ENCODE measurements at regions not wholly inside any gene's neighbourhood (a gene's known extent, or its start where the extent isn't known, plus 50 kb on each side); places are given as distances from the start of the nearest gene placed in this dataset.
A peak's percentile ranks its signal among the peaks of the same experiment; 100 is the strongest.
"Not testable (repeated sequence)": the region's sequence is repeated elsewhere in the genome, so short reads cannot be mapped to it uniquely, and the experiment has no call there.

GRCh38 chr3:30305021-30305420, 301.4 kb upstream of the TGFBR2 start:
- DNase-seq, result no peak

- no peak for DNase-seq
These were observed 299.5 kb upstream of the TGFBR2 start for GRCh38 chr3:30306896-30307295.

GRCh38 chr3:30307372-30307950, 298.9 kb upstream of the TGFBR2 start:
- DNase-seq, result no peak

GRCh38 chr3:30308131-30308530, 298.3 kb upstream of the TGFBR2 start:
- no peak for DNase-seq

- no peak for DNase-seq
These were observed 296.1 kb upstream of the TGFBR2 start for GRCh38 chr3:30309961-30310954.

- DNase-seq, result peak; percentile 59
These were observed 294.6 kb upstream of the TGFBR2 start for GRCh38 chr3:30311781-30312180.

- DNase-seq, result no peak
These were observed 292.6 kb upstream of the TGFBR2 start for GRCh38 chr3:30313840-30314239.

- no peak for DNase-seq
These were observed 291.6 kb upstream of the TGFBR2 start for GRCh38 chr3:30314757-30315325.

GRCh38 chr3:30315447-30315846, 291.0 kb upstream of the TGFBR2 start:
- DNase-seq, result no peak

- no peak for DNase-seq
These were observed 288.8 kb upstream of the TGFBR2 start for GRCh38 chr3:30317561-30317960.

GRCh38 chr3:30318110-30318509, 288.3 kb upstream of the TGFBR2 start:
- DNase-seq, result no peak

GRCh38 chr3:30319713-30320112, 286.7 kb upstream of the TGFBR2 start:
- DNase-seq, result no peak

GRCh38 chr3:30320392-30320791, 286.0 kb upstream of the TGFBR2 start:
- DNase-seq, result no peak

GRCh38 chr3:30321065-30321464, 285.3 kb upstream of the TGFBR2 start:
- no peak for DNase-seq

GRCh38 chr3:30323649-30324048, 282.8 kb upstream of the TGFBR2 start:
- DNase-seq, result not testable (repeated sequence)

GRCh38 chr3:30324587-30324986, 281.8 kb upstream of the TGFBR2 start:
- DNase-seq, result no peak

GRCh38 chr3:30327976-30328375, 278.4 kb upstream of the TGFBR2 start:
- DNase-seq, result not testable (repeated sequence)

- not testable (repeated sequence) for DNase-seq
These were observed 277.5 kb upstream of the TGFBR2 start for GRCh38 chr3:30328935-30329334.

- DNase-seq, result no peak
These were observed 274.9 kb upstream of the TGFBR2 start for GRCh38 chr3:30331519-30331918.

- no peak for DNase-seq
These were observed 274.0 kb upstream of the TGFBR2 start for GRCh38 chr3:30332196-30333021.

- no peak for DNase-seq
These were observed 273.3 kb upstream of the TGFBR2 start for GRCh38 chr3:30333143-30333542.

- no peak for DNase-seq
These were observed 272.5 kb upstream of the TGFBR2 start for GRCh38 chr3:30333903-30334302.

GRCh38 chr3:30340500-30340899, 265.9 kb upstream of the TGFBR2 start:
- no peak for DNase-seq

All from DMS79 treated with DMSO at 0.1 percent for 48 hours (cell line).